ENCODE measurements at regions not wholly inside any gene's neighbourhood (a gene's known extent, or its start where the extent isn't known, plus 50 kb on each side); places are given as distances from the start of the nearest gene placed in this dataset.

GRCh38 chr1:22344329-22344630 is 107.4 kb upstream of the ZBTB40 start:
- Histone ChIP-seq H4K8ac (ENCODE audit: extremely low read depth, insufficient read depth, low read length) (peak overlapping the region; percentile 31; the same call in 1 of the 2 replicates), H3K79me2 (ENCODE audit: control insufficient read depth in 1 of 2, insufficient read depth in 2 of 2, low read length in 2 of 2) (no peaks in the 10 kb centered on the region), H3K79me1 (ENCODE audit: low read depth, low read length) (no peaks in the 10 kb centered on the region), H3K4me1 (replicated peaks in 1 of 4; ENCODE audit: control insufficient read depth in 3 of 4, insufficient read depth in 4 of 4, low read length in 3 of 4) (peaks cover 0 to 4% (median 2%) of the 10 kb centered on the region in 4 experiments; a peak in 3 of 7 replicates), H2BK12ac (ENCODE audit: low read depth, low read length) (no peak overlapping the region), H3K9ac (replicated peaks in 1 of 4; ENCODE audit: extremely low read depth in 1 of 4, low read depth in 3 of 4, low read length in 3 of 4) (no peak overlapping the region), H2AK5ac (ENCODE audit: low read depth, low read length) (no peak overlapping the region), H2BK5ac (ENCODE audit: low read depth, low read length) (no peak overlapping the region), H3K4me2 (ENCODE audit: insufficient read depth in 1 of 2, low read depth in 2 of 2, low read length in 2 of 2) (no peak overlapping the region), H3K36me3 (ENCODE audit: control insufficient read depth in 2 of 4, insufficient read depth in 4 of 4, low read length in 3 of 4) (no peaks in the 10 kb centered on the region), H4K91ac (replicated peaks; ENCODE audit: insufficient read length, low read length) (no peak overlapping the region), H3K4ac (replicated peaks; ENCODE audit: insufficient read length, low read depth, low read length) (no peak overlapping the region), H3K23ac (ENCODE audit: insufficient read length) (no peak overlapping the region), H3K23me2 (ENCODE audit: low read depth, low read length) (no peaks in the 10 kb centered on the region; the same call in 1 of the 2 replicates), H3K18ac (ENCODE audit: extremely low read depth, low read length) (no peak overlapping the region), H2BK20ac (ENCODE audit: low read length) (no peak overlapping the region), H3K14ac (ENCODE audit: insufficient read length) (no peak overlapping the region), H3K9me3 (ENCODE audit: insufficient read depth in 2 of 2, low read depth in 1 of 2, low read length in 1 of 2) (no peaks in the 10 kb centered on the region), H3K4me3 (ENCODE audit: extremely low read depth in 1 of 4, insufficient read depth in 2 of 4, low read depth in 3 of 4, low read length in 4 of 4) (no peak overlapping the region), H4K5ac (ENCODE audit: insufficient read length, low read depth, low read length) (no peak overlapping the region), H3K56ac (replicated peaks; ENCODE audit: insufficient read length, low read depth, low read length) (no peak overlapping the region), H3K27me3 (replicated peaks in 1 of 4; ENCODE audit: control insufficient read depth in 3 of 4, extremely low read depth in 1 of 4, insufficient read depth in 3 of 4, low read length in 3 of 4) (no peaks in the 10 kb centered on the region; a peak in 3 of 7 replicates), H2BK15ac (ENCODE audit: low read length) (0 out of 2 replicates have a peak overlapping the region, but pooled peaks have one; percentile 31), H2AFZ (ENCODE audit: low read length) (peak overlapping the region; percentile 49; the same call in 1 of the 2 replicates), H2BK120ac (replicated peaks; ENCODE audit: low read depth, low read length) (no peak overlapping the region), H3K27ac (ENCODE audit: low read depth, low read length) (no peak overlapping the region), H4K20me1 (replicated peaks in 1 of 2; ENCODE audit: control insufficient read depth in 1 of 2, insufficient read depth in 2 of 2, low read length in 2 of 2) (no peaks in the 10 kb centered on the region)
- WGBS, 2 experiments (ENCODE audit: extremely low coverage in 1 of 2, insufficient coverage in 1 of 2, insufficient read length in 1 of 2, insufficient replicate concordance in 2 of 2, low coverage in 1 of 2, low lambda C conversion rate in 2 of 2, missing lambda C conversion rate in 1 of 2): 83% methylated on average over 5 of the region's 5 CpGs; no CpG with 5 or more reads in 1 of the 2 experiments
- TF ChIP-seq RBBP5 (IDR thresholded peaks at IDR 0.05; ENCODE audit: borderline replicate concordance, low read depth, low read length) (no peak), TCF12 (IDR thresholded peaks at IDR 0.05; ENCODE audit: low read depth, low read length) (no peak), POLR2AphosphoS5 (IDR thresholded peaks at IDR 0.05; ENCODE audit: low read depth, low read length) (no peak), SIN3A (conservative IDR thresholded peaks at IDR 0.05 in 1 of 2, IDR thresholded peaks at IDR 0.05 in 1 of 2; ENCODE audit: low read depth in 1 of 2, low read length in 2 of 2) (no peak), SRF (IDR thresholded peaks at IDR 0.05; ENCODE audit: low read depth, low read length) (no peak)
- CTCF ChIA-PET (ENCODE audit: partially characterized antibody): interaction anchor here (0.5 to 3.5 kb wide), 7 partner anchors 23 to 291 kb away, joined by 3 to 14 read pairs (median 3); no protein-coding TSS in a partner anchor
- no peak for DNase-seq (ENCODE audit: low read depth in 1 of 2, low spot score in 2 of 2)
- POLR2A ChIA-PET (ENCODE audit: partially characterized antibody): no interaction called here
- FAIRE-seq: no peak

All from H1 (cell line).